ENCODE measurements at regions not wholly inside any gene's neighbourhood (a gene's known extent, or its start where the extent isn't known, plus 50 kb on each side); places are given as distances from the start of the nearest gene placed in this dataset.

DNA sequence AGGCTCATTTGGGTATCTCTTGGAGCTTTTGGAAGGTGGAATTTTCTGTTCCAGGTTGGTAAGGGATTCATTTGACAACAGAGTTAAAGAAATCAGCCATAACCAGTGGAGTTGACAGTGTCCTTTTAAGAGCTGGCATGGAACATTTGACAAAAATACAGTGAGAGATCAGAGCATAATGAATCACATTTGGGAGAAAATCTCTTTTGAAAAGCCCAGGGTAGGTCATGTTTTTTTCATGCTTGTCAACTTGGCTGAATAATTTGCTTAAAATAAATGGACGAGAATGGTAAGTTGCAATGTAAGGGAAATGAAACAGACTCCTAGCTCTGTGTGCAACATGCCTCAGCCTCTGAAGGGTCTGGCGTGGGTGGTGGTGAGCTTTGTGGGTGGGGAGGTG is 235.3 kb upstream of the N4BP1 start:
- TF ChIP-seq, protein P1, sequence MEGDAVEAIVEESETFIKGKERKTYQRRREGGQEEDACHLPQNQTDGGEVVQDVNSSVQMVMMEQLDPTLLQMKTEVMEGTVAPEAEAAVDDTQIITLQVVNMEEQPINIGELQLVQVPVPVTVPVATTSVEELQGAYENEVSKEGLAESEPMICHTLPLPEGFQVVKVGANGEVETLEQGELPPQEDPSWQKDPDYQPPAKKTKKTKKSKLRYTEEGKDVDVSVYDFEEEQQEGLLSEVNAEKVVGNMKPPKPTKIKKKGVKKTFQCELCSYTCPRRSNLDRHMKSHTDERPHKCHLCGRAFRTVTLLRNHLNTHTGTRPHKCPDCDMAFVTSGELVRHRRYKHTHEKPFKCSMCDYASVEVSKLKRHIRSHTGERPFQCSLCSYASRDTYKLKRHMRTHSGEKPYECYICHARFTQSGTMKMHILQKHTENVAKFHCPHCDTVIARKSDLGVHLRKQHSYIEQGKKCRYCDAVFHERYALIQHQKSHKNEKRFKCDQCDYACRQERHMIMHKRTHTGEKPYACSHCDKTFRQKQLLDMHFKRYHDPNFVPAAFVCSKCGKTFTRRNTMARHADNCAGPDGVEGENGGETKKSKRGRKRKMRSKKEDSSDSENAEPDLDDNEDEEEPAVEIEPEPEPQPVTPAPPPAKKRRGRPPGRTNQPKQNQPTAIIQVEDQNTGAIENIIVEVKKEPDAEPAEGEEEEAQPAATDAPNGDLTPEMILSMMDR (IDR thresholded peaks at IDR 0.05; ENCODE audit: extremely low read depth, low read depth, low read length) = no peak
- H3K27me3 ChIP-seq (ENCODE audit: insufficient read depth, low read length) = no peaks in the 10 kb centered on the region
- no peaks in the 10 kb centered on the region for H4K20me1 ChIP-seq (ENCODE audit: insufficient read depth, low read length)
- no peak overlapping the region for H2AFZ ChIP-seq (ENCODE audit: low read length)
- no peaks in the 10 kb centered on the region for H3K36me3 ChIP-seq (ENCODE audit: insufficient read depth, low read length)
- no peak overlapping the region for H3K27ac ChIP-seq (ENCODE audit: low read depth, low read length)
- no peak overlapping the region for H3K4me3 ChIP-seq (ENCODE audit: insufficient read depth, low read length)
- no peaks in the 10 kb centered on the region for H3K9me3 ChIP-seq (ENCODE audit: low read depth, low read length)
- no peak for DNase-seq (ENCODE audit: insufficient read length, low spot score, missing footprints)
- no peak overlapping the region for H3K4me2 ChIP-seq (ENCODE audit: insufficient read depth, low read length)
- H3K4me1 ChIP-seq (ENCODE audit: insufficient read depth, low read length) = no peaks in the 10 kb centered on the region
- no peaks in the 10 kb centered on the region for H3K79me2 ChIP-seq (ENCODE audit: insufficient read depth, low read length)

GRCh38 chr16:48838349-48838748 is 228.4 kb upstream of the N4BP1 start:
- Histone ChIP-seq H3K4me1 (ENCODE audit: insufficient read depth, low read length) (no peaks in the 10 kb centered on the region), H3K4me3 (ENCODE audit: insufficient read depth, low read length) (no peak overlapping the region), H3K27ac (ENCODE audit: low read depth, low read length) (no peak overlapping the region), H3K9me3 (ENCODE audit: low read depth, low read length) (no peaks in the 10 kb centered on the region), H2AFZ (ENCODE audit: low read length) (no peak overlapping the region), H4K20me1 (ENCODE audit: insufficient read depth, low read length) (no peaks in the 10 kb centered on the region), H3K79me2 (ENCODE audit: insufficient read depth, low read length) (no peaks in the 10 kb centered on the region), H3K4me2 (ENCODE audit: insufficient read depth, low read length) (no peak overlapping the region), H3K27me3 (ENCODE audit: insufficient read depth, low read length) (no peaks in the 10 kb centered on the region), H3K36me3 (ENCODE audit: insufficient read depth, low read length) (no peaks in the 10 kb centered on the region)
- no peak for DNase-seq (ENCODE audit: insufficient read length, low spot score, missing footprints)
- TF ChIP-seq, protein P1 (IDR thresholded peaks at IDR 0.05; ENCODE audit: extremely low read depth, low read depth, low read length) = no peak

DNA sequence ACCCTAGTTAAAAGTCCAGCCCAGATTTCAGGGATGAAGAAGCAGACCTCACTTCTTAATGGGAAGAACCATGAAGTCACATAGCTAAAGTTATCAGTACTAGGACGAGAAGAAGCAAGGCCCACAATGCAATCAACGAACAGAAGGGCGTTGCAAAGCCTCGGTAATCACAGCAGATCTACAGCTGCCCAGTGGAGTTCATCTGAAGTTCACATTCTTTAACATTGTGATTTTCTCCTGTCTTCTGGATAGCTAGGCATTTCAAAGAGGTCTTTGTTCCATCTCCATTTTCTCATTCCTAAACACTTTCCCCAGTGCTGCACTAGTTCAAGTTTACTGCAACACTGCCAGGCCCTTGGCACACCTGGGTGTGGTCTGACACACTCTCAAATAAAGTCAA is 226.7 kb upstream of the N4BP1 start:
- Histone ChIP-seq H3K27me3 (ENCODE audit: insufficient read depth, low read length) (no peaks in the 10 kb centered on the region), H3K4me1 (ENCODE audit: insufficient read depth, low read length) (no peaks in the 10 kb centered on the region)

GRCh38 chr16:48836067-48836466 is 226.1 kb upstream of the N4BP1 start:
- H2AFZ ChIP-seq (ENCODE audit: low read length) = no peak overlapping the region
- H3K79me2 ChIP-seq (ENCODE audit: insufficient read depth, low read length) = no peaks in the 10 kb centered on the region
- no peaks in the 10 kb centered on the region for H3K9me3 ChIP-seq (ENCODE audit: low read depth, low read length)
- H3K27me3 ChIP-seq (ENCODE audit: insufficient read depth, low read length) = no peaks in the 10 kb centered on the region
- H3K36me3 ChIP-seq (ENCODE audit: insufficient read depth, low read length) = no peaks in the 10 kb centered on the region
- no peaks in the 10 kb centered on the region for H4K20me1 ChIP-seq (ENCODE audit: insufficient read depth, low read length)
- no peak overlapping the region for H3K4me3 ChIP-seq (ENCODE audit: insufficient read depth, low read length)
- DNase-seq (ENCODE audit: insufficient read length, low spot score, missing footprints) = no peak
- H3K4me1 ChIP-seq (ENCODE audit: insufficient read depth, low read length) = no peaks in the 10 kb centered on the region
- TF ChIP-seq, protein P1 (IDR thresholded peaks at IDR 0.05; ENCODE audit: extremely low read depth, low read depth, low read length) = no peak
- H3K27ac ChIP-seq (ENCODE audit: low read depth, low read length) = no peak overlapping the region
- H3K4me2 ChIP-seq (ENCODE audit: insufficient read depth, low read length) = no peak overlapping the region

More for the DNA sequence above, 226.7 kb upstream of the N4BP1 start:
- H3K27ac ChIP-seq (ENCODE audit: low read depth, low read length) = no peak overlapping the region
- TF ChIP-seq, protein P1 (IDR thresholded peaks at IDR 0.05; ENCODE audit: extremely low read depth, low read depth, low read length) = no peak
- H3K79me2 ChIP-seq (ENCODE audit: insufficient read depth, low read length) = no peaks in the 10 kb centered on the region
- H2AFZ ChIP-seq (ENCODE audit: low read length) = no peak overlapping the region
- no peak overlapping the region for H3K4me2 ChIP-seq (ENCODE audit: insufficient read depth, low read length)
- no peak overlapping the region for H3K4me3 ChIP-seq (ENCODE audit: insufficient read depth, low read length)
- no peak for DNase-seq (ENCODE audit: insufficient read length, low spot score, missing footprints)
- H3K9me3 ChIP-seq (ENCODE audit: low read depth, low read length) = no peaks in the 10 kb centered on the region
- no peaks in the 10 kb centered on the region for H3K36me3 ChIP-seq (ENCODE audit: insufficient read depth, low read length)
- H4K20me1 ChIP-seq (ENCODE audit: insufficient read depth, low read length) = no peaks in the 10 kb centered on the region
